ENCODE measurements at regions not wholly inside any gene's neighbourhood (a gene's known extent, or its start where the extent isn't known, plus 50 kb on each side); places are given as distances from the start of the nearest gene placed in this dataset.
"Not testable (repeated sequence)": the region's sequence is repeated elsewhere in the genome, so short reads cannot be mapped to it uniquely, and the experiment has no call there.

DNA sequence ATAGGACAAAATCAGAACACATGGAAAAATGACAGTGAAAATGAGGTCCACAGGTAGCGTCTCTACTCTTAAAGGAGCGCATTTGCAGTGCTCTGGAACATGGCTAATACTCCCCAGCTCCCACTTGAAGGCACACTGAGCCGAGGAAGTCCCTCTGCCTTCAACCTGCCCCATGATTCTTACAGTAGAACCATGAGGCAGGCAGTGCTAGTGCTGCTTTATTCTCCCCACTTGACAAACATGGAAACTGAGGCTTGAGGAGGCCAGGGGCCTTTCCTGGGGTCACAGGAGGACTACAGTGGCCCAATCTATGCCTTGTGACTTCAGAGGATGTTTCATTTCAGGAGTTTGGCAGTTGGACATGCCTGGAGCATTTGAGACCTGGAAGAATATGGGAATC lies 244.1 kb upstream of the MAF start:
- DNase-seq = no peak

DNA sequence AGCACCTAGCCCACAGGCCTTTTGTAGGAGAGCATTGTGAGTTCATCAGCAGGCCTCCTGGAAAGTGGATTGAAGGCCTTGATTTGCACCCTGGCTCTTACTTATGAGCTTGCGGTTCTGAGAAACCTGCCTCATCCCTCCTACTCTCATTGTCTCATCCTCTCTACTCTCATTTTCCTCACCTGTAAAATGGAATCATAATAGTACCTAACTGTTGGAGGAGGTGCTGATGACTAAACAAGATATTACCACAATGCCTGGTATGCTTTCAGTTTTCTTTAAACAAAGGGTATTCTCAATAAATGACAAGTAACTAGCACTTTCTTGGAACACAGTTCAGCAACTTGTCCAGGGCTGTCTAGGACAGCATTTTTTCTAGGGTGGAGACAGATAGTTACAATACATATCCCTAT lies 243.1 kb upstream of the MAF start:
- DNase-seq = no peak

DNA sequence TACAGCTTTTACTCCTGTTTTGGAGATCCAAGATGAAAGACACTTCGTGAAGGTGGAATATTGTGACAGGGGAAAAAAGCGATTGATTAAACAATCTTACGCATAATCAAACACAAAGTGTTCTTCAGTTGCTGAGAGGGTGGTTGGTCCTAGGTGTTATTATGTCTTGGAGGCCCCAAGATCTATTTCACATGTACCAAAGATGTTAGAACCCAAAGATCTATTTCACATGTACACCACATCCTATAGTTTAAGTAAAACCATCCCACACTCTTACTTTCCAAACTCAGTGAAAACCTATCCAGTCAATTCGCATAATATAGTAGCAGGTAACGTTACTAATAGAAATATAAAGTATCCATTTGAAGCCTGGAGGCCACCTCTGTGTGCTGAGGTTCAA lies 242.6 kb upstream of the MAF start:
- no peak for DNase-seq

DNA sequence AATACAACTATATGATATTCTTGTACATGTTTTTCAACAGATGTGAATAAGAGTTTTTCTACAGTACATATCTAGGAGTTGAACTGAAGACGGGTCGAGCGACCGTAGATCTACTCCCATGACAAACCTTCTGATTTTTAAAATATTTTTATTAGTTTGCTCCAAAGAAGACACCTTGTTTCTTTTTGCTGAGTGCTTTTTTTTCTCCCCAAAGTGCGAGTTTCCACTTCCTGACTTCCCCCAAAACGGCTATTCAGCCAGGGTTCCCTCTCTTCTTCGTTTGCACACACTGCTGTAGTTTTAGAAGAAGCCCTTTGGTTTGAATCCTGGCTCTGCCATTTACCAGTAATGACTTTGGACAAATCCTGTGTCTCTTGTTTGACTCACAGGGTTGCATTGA lies 241.7 kb upstream of the MAF start:
- no peak for DNase-seq

DNA sequence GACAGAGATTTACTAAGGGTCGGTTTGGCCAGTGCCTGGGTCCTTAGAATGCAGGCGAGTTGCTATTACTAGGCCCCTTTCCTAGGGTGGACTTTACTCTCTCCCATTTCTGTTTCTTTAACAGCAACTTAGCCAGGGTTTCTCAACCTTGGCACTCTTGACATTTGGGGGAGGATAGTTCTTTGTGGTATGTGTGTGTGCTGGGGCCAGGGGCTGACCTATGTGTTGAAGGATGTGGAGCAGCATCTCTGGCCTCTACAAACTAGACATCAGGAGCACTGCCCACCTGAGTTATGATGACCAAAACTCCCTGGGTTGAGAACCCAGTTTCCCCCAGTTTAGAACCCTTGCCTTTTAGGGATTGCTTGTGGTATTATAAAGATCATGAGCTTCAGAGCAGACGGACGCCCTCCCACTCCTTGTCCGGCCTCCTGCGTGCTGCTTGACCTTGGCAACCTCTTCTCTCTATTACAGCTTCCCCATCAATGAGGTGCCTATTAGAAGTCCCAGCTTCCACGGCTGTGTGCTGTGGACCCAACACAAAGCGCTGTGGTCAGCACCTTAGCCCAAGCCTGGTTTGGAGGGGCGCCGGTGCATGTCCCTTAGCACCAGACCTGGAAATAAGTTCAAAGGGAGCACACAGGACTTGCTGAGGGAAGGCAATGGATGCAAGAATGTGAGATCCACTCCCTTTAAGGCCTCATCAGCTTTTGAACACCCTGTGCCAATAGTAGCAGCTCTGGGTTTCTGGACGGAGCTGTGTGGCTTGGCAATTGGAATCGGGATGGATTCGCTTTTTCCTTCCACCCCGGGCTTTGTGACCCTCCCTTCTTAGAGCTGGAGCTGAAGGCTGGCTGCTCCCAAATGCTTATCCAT lies 239.2 kb upstream of the MAF start:
- no peak for DNase-seq

DNA sequence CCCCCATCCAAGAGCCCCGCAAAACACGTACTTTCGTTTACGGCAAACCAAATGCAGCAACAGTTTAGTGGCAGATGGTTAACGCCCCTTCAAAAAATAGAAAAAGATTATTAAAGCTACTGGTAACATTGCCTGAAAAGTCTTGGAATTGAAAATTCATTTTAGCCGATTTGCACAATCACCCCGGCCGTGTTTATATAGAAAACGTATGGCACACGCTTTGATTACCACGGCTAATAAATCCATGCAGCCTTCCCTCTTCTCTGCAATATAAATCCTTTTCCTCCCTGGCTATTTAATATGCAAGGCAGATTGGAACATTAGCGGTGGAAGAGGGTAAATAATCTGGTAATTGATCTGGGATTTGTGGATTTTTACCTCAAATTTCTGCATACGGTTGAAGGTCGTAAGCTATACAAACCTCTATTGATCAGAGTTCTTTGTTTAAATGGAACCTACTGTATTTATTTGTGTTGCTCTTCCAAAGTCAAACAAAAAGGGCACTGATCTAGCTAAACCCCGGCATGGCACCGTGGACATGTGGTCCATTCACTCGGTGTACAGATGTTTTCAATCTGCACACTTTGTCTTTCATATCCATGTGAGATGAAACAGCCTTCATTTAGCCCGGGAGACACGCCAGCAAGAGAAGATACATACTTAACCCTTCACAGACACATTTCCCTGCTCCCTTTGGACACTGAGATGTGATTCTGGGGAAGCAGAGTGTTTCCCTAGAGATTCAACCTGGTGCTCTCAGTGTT lies 238.1 kb upstream of the MAF start:
- no peak for DNase-seq

DNA sequence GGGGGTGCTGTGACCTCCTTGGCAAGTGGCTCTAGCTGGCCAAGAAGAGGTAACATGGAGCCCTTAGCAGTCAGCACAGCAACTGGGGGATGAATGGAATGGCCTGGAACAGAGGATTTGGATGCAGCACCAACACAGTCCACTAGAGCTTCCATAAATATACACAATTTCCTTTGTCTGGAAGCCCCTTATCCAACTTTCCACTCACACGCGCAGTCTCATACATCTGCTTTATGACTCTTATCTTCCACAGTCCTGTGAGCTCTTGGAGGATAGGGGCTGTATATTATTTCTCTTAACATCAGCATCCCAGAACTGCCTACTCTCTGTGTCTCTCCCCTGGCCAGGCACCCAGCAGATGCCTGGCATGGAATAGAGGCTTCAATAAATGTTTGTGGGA lies 235.6 kb upstream of the MAF start:
- DNase-seq = no peak

DNA sequence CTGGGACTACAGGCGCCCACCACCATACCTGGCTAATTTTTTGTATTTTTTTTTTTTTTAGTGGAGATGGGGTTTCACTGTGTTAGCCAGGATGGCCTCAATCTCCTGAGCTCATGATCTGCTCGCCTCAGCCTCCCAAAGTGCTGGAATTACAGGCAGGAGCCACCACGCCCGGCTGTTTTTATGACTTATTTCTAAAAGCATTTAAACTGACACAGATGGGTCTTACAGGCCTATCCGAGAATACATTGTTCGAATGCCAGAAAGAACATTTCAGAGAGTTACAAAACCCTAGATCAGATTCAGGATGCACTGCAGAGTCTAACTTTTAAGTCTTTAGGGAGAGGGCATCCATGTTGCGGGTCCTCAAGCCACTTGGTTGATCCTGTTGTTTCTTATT lies 234.7 kb upstream of the MAF start:
- no peak for DNase-seq

DNA sequence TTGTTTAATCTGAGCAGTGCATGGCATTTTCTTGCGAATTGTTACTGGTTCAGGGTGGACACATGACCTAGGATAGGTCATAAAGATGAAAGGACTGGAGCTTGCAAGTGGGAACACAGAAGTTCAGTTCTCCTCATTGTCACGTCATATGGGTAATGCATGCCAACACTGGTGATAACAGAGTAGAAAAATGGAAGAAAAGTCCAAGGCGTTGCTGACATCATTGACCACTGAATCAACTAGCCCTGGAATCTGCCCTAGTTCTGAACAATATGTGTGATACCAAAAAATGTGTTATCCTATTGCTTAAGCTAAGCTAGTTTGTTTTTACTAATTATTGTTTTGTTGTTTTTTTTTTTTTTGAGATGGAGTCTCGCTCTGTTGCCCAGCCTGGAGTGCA lies 234.2 kb upstream of the MAF start:
- DNase-seq = no peak

DNA sequence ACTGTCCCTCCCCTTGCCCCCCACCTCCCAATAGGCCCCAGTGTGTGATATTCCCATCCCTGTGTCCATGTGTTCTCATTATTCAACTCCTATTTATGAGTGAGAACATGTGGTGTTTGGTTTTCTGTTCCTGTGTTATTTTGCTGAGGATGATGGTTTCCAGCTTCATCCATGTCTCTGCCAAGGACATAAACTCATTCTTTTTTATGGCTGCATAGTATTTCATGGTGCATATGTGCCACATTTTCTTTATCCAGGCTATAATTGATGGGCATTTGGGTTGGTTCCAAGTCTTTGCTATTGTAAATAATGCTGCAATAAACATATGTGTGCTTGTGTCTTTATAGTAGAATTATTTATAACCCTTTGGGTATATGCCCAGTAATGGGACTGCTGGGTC lies 233.5 kb upstream of the MAF start:
- DNase-seq = not testable (repeated sequence)

DNA sequence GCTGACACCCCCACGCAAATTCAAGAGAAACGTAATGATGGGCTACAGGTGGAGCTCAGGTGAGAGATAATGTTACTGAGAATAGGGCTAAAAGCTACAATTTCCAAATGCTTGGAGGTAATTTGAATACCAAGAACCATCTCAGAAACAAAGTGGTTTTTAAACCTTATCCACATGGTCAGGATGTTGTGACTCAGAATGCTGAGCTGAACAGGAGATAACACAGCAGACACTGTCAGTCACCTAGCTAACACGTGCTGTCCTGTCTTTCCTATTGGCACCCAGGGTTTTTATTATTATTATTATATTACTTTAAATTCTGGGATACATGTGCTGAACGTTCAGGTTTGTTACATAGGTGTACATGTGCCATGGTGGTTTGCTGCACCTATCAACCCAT lies 233.0 kb upstream of the MAF start:
- no peak for DNase-seq

DNA sequence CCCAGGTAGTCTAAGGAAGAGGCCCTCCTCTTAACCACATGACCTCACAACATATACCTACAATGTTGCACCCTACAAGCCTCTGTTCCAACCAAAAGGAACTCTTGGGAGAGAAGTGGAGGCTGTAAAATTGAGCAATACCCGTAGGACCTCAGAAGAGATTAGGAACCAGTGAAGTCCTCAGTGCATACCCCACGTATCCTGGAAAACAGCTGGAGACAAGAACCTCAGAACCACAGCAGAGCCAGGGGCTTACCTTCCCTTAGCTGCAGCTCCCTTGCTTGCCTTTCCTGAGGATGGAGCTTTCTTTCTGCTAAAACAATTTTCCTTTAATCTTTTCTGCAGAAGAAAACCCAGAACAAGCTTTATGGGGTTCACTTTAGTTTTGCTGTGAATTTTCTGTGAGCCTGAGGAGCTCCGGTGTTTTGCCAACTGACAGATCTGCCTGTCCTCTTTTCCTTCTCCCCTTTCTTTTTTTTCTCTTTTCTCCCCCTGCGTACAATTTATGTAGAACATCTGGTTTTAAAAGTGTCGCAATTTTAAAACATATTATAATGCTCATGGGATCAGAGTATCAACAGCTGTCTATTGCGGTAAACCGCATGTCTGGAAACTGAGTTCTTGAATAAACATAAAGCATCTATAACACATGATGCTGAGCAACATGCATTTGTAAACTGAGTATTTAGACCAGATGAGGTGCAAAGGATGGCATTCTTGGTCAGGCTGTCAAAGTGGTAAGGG lies 226.4 kb upstream of the MAF start:
- no peak for DNase-seq

DNA sequence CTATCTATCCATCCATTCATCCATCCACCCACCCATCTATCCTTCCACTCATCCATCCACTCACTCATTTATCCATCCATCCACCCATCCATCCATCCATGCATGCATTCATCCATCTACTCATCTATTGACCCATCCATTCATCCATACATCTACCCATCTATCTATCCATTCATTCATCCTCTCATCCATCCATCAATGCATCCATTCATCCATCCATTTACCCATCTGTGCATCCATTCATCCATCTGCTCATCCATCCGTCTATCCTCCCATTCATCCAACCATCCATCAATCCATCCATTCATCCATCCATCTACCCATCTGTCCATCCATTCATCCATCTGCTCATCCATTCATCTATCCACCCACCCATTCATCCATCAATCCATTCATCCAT lies 224.5 kb upstream of the MAF start:
- no peak for DNase-seq

DNA sequence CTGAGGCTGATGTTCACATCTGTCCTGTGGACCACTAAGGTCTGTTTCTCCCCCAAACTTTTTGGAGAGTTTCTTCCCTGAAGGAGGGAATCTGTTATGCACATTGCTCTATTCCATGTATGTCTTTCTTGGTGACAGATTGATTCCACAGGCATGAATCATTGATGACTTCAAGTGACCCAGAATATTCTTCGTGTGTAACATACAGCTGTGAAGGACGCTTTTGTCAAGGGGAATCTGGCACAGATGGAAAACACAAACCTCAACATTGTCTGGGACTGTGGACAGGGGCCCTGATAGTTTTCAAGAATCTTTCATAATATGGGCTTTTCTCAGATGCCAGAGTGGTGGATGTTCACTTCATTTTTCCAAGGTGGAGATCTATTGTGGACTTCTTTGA lies 223.1 kb upstream of the MAF start:
- DNase-seq = no peak

DNA sequence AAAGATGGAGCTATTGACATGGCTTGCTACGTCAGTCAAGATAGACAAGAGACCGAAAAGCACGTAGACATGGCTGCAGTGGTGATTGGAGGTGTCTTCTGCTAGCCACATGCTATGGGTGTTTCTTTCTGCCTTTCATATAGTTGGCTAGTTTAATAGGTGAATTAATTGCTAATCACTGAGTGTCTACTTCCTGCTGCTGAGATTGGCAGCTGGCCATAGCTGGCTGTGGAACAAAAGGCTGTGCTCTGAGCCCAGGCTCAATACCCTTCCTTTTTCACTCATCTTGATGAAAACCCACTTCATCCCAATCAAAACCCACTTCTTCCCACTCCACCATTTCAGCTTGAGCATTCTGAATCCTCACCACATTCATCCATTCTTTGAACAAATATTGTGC lies 221.4 kb upstream of the MAF start:
- no peak for DNase-seq

DNA sequence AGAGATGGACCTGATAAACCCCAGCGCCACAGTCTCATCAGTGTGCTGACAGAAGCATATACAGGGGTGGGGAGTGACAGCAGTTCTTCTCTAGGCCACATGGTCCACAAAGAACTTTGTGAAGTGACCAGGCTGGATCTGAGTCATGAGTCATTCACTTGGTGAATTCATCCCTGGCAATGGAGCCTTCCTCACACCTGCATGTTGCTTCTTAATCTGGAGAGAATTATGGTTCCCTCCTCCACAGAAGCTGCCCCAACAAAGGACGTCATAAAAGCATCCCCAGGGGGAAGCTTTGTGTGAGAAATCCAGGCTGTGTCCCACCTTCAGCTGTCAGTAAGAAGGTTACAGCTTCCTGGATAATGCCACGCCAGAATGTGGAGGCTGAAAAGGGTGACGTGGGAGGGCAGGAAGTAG lies 215.6 kb upstream of the MAF start:
- DNase-seq = no peak

DNA sequence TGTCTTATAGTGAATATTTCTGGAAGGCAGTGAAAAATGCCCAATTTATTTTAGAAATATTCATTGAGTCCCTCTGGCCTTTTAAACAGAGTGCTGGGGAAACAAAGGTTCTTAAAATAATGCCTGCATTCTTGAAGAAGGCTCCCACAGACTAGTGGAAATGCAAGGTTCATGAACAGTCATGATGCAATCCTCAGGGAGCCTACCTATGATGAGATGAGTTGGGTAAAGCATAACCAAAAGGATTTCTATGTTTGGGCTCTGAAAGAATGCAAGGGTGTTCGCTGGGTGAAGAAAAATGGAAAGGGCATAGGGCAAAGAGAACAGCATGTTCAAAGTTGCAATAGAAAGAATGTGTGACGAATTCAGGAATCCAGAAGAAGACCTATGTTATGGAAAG lies 214.5 kb upstream of the MAF start:
- no peak for DNase-seq

DNA sequence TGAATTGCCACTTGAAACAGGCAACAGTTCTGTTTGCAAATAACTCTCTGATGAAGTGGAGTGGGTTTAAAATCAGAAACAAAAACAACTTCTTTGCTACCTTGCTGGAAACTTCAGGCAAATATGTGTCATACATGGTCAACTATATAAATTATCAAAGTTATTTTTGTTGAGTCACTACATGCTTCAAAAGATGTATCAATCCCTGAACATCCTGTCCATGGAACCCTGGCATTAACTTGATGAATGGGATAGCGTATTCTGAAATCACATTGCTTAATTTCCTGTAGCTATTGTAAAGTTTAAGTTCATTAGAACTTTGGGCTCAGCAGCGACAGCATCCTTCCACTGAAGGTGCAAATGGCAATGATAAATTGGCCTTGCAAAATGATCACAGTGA lies 213.6 kb upstream of the MAF start:
- DNase-seq = no peak

DNA sequence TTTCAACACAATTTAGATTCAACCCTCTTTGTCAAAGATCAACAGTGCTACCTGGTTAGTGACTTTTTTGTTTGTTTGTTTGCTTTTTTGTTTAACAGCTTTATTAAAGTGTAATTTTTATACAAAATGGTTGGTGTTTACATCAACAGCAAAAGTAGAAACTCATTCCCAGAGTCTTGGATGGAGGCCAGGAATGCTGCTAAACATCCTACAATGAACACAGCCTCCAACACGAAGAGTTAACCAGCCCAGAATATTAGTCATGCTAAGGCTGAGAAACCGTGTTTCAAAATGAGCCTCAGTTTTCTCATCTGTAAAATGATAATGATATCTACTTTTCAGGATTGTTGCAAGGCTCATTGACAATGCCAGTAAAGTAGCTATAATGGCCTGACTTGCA lies 211.0 kb upstream of the MAF start:
- DNase-seq = no peak

DNA sequence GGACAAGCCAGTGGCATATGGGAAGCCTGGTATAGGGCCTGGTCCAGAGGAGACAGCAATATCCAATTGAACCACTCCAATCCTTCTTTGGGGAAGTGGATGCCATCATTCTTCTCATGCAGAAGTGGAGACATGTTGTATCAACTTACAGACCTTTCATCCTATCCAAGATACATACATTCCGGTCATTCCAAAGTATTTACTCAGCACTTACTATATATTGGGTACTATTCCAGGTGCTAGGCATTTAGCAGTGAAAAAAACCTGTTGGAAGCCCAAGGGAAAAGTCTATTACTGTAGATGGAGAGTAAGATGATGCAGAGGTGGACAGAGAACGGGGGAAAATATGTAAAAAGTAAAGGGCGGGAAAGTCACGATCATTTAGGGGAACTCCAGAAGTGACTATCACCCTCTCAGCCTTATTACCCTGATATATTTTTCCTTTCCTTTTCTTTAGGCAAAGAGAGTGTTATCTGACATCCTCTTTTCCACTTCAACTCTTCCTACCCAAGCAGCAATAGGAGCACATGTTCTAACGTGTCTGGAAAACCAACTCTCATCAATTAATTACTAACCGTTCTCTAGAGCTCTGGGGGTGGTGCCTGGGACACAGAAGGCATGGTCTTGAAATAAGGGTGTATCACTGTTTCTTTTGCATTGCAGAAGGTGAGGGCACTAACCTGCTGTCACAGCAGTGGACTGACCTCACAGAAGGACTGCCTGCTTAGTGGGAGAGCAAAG lies 210.1 kb upstream of the MAF start:
- DNase-seq = no peak

DNA sequence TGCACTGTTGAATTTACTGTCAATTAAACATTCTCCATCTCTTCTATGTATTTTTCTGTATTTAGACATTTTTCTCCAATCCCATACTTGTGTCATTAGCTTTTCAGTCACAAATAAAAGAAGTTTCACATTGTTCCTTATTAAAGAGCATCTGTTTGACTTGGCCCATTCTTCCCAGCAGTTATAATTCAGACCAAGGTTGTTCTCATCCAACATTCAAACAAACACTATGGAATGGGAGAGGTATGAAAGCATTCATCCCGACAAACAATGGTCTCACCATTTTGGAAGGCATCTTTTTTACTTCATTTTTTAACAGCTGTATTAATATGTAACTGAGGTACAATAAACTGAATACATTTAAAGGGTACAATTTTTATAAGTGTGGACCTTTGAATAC lies 208.8 kb upstream of the MAF start:
- DNase-seq = no peak

DNA sequence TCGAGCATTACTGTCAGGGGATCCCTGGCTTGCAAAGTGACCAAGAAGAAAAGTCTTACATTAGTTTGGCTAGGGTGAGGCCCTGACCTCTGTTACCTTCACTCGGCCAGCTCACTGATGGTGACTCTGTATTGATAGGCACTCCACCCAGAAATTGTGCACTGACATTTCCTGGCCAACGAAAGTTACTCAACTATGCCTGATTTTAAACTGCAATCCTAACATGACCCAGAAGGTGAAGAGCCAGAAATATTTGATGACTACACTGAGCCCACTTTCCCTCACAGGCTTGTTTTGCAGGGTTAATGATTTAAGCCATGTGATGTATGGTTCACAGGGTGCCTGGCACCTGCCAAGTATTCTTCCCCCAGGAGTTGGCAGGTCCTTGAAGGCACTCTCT lies 208.2 kb upstream of the MAF start:
- no peak for DNase-seq

DNA sequence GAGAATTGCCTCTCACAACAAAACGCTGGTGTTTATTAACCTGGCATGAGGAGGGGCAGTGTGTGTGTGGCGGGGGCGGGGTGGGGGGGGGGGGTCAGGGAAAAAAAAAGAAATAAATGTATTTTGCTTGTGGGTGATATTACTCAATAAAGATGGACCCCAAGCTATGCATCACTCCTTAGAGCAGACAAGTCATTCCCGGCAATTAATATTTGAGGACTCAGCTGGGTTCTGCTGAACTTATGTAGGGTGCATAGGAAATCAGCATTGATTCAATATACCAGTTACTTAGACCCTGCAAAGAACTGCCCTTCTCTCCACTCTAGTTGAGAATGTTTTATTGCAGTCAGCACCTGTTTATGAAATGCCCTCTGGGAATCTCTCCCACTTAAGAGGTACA lies 206.2 kb upstream of the MAF start:
- DNase-seq = no peak
